ENCODE measurements at regions not wholly inside any gene's neighbourhood (a gene's known extent, or its start where the extent isn't known, plus 50 kb on each side); places are given as distances from the start of the nearest gene placed in this dataset.

DNA sequence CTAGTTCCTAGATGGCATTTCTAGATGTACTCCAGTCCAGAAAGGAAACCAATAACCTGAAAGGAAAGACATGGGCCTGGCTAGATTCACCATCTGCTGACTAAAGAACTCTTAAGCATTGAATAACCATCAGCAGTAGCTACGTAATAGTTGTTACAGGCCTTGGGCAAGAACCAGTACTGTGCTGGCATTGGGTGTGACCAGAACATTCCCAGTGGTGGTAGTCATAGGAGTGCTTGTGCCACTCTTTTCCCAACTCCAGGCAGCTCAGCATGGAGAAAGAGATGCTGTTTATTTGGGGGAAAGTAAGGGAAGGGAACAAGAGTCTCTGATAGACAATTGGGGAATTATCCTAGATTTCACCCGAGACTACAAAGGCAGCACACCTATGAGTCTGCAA lies 333.3 kb downstream of the SLC16A7 start (continued):
- TF ChIP-seq RBBP5 (IDR thresholded peaks at IDR 0.05; ENCODE audit: borderline replicate concordance, low read depth, low read length) (no peak), HDAC2 (IDR thresholded peaks at IDR 0.05; ENCODE audit: borderline replicate concordance in 1 of 2, low read depth in 2 of 2, low read length in 2 of 2) (no peak), CBX5 (IDR thresholded peaks at IDR 0.05; ENCODE audit: low read depth, low read length) (no peak), SIRT6 (IDR thresholded peaks at IDR 0.05; ENCODE audit: low read length) (no peak), GABPA (IDR thresholded peaks at IDR 0.05; ENCODE audit: borderline replicate concordance, insufficient read depth, low read length) (no peak), POLR2A (IDR thresholded peaks at IDR 0.05; ENCODE audit: control extremely low read depth in 1 of 2, low read depth in 2 of 2, low read length in 2 of 2) (no peak), BRCA1 (IDR thresholded peaks at IDR 0.05; ENCODE audit: low read depth, low read length) (no peak), KDM5A (IDR thresholded peaks at IDR 0.05; ENCODE audit: low read length) (no peak), CHD1 (IDR thresholded peaks at IDR 0.05; ENCODE audit: low read depth, low read length) (no peak)
